NCI-H510A (cell line): ENCODE measurements at regions not wholly inside any gene's neighbourhood (a gene's known extent, or its start where the extent isn't known, plus 50 kb on each side); places are given as distances from the start of the nearest gene placed in this dataset.
"Not testable (repeated sequence)": the region's sequence is repeated elsewhere in the genome, so short reads cannot be mapped to it uniquely, and the experiment has no call there.

Experiments
- DNase-seq: peaks from one replicate; lab custom pipeline; 2025; lab: John Stamatoyannopoulos, UW

DNA sequence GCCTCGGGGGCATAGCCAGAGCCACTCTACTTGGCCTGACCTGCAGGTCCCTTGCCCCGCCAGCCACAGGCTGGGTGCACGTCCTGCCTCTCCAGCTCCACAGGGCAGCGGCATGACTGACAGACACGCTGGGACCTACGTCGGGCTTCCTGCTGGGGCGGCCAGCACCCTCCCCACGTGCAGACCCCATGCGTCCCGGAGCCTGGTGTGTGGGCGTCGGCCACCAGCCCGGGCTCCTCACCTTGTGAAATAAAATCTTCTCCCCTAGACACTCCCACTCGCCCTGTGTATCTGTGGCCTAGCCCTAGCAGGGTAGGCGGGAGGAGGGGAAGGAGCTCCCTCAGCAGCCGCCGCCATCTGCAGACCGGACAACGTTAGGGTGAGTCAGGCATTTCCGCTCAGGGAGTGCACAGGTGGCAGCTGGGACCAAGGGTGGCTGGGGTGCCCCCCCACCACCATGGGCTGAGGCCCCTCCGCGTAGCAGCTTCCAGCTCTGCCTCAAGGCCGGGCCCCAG lies 119.5 kb downstream of the IGLL1 start:
- not testable (repeated sequence) for DNase-seq

- not testable (repeated sequence) for DNase-seq
These were observed 120.2 kb downstream of the IGLL1 start for GRCh38 chr22:23459645-23460516.

GRCh38 chr22:23458663-23459541 lies 121.2 kb downstream of the IGLL1 start:
- DNase-seq: no peak

DNA sequence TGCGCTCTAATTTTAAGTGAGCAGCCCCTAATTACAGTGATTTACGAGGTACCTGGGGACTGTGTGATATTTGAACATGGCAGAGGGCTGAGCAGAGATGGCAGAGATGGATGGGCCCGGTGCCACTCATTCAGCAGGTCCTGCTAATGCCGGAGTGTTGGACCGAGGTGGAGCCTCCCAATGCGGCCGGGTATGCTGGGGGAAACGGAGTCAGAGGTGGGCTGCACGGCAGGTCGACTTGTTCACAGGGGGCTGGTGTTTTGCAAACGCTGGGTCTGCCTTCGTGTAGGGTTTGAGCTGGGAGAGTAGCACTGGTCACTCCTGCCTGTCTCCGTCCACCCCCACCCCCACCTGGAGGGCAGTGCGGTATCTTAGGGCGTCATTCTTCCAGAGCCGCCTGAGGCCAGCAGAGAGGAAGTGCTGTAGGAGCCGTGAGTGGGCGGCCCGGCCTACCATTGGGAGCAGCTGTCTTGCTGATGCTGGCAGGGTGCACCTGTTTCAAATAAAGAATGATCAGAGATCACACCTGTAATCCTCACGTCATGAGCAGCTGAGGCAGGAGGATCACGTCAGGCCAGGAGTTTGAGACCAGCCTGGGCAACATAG lies 122.6 kb downstream of the IGLL1 start:
- DNase-seq: no peak

DNA sequence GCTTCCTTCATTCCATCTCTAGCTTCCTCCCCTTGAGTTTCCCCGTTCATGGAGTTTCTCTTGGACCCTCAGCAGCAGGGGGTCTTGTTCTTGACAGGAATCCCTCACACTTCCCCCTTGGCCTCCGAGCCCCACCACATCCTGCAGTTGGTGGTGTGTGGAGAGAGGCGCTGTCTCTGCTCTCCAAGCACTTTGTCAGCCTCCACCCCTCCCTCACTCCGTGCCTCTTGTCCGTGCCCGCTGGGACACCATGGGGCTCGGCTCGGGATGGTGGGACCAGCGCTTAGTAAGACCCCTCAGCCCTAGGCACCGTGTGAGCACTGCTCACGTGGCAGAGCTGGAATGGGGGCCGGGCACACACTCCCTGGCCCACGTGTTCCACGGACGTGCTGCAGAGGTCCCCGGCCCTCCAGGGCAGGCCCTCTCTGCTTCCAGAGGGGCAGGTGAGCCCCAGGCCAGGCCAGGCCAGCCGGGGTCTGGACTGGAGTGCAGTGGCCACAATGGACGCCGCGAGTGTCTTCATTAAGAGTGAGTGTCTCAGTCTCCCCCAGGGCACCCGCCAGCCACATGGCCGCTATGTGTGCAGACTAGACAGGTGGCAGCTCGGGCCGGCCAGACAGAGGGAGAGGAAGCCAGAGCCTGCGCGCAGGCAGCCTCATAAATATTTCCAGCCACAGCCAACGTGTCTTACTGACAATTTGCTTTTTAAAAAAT lies 123.3 kb downstream of the IGLL1 start:
- DNase-seq: not testable (repeated sequence)

DNA sequence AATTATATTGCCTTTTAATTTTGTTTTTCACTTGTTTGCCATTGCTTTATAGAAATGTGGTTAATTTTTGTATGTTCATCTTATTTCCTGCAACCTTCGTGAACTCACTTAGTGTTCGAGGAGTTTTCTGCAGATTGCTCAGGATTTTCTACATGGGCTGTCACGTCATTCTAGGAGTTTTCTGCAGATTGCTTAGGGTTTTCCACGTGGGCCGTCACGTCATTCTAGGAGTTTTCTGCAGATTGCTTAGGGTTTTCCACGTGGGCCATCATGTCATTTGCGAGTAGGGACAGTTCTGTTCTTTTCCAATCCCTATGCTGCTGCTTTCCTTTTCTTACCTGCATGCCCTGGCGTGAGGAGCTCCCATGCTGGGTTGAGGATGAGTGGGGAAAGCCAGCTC lies 125.7 kb downstream of the IGLL1 start:
- not testable (repeated sequence) for DNase-seq

DNA sequence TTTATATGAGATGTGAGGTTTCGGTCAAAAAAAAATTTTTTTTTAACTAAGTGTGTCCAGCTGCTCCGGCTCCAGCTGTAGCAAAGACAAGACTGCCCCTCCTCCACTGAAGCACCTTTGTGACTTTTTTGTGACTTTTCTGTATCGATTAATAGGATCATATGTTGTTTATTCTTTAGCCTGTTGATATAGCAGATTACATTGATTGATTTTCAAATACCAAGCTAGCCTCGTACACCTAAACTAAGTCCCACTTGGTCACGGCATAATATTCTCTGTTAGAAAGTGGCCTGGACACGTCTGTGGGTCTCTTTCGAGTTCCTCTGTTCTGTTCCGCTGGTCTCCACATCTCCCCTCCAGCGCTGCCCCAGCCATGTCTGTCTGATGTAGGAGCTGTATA lies 126.8 kb downstream of the IGLL1 start:
- DNase-seq: no peak

DNA sequence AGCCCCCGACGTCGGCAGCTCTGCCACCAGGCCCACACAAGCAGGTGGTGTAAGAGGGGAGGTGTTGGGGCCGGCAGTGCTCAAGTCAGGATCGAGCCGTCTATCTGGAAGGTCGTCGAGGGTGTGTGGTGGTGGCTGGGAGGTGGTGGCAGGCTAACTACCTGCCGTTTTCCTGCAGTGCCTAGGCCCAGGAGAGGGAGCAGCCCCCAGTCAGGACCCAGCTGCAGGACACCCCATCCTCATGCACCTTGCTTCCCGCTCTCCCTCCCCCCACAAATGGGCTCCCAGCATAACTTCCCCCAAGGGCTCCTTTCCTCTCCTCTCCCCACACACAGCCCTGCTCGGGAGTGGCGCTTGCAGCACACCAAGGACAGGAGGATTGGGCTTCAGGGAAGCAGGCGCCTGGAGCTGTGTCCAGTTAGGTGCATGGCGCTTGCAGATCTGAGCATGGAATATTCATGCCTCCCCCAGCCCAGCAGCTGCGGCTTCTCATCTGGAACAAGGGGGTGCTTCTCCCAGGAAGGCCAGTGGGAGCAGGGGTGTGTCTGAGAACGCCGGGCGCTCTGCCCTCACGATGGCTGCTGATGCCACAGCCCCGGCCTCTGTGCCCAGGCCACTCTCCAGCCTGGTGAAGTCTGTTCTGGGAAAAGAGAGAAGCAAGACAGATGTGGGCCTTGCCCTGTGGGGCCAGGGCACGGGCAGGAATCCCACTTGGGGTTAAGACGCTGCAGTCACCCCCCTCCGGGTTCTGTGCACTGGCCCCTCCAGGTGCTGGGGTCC lies 127.7 kb downstream of the IGLL1 start:
- no peak for DNase-seq

DNA sequence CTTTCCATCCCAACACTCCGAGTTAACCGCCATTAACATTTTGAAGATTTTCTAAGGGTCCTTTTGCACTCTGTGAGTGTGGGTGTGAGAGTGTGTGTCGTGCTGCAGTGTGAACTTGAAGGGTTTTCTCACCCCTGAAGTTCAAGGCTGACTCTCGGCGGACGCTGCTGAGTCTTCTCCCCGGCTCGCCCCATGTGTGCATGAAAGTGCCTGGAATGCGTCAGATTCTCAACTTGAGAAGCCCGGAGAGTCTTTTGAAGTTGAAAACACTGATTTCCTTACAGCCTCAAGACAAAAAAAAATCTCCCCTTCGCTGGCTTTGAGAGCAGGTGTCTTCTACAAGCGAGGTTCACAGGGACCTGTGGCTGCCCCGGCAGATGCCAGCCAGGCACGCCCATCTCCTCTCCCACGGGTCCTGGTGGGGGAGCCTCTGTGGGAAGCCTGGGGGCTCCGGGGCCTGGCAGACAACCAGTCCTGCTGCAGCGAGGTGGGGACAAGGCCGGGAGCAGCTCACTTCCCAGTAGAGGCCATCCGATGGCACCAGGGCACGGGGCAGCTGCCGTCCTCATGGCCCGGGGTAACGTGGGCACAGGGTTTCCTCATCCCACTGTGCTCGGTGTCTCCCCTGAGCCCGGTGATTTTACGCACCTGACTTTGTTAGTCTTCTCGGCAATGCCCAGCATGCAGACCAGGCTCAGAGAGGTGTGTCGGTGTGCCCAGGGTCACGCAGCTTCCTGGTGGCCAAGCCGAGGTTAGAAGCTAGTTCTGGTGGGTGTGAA lies 128.4 kb downstream of the IGLL1 start:
- not testable (repeated sequence) for DNase-seq

- DNase-seq: not testable (repeated sequence)
These were observed 129.3 kb downstream of the IGLL1 start for GRCh38 chr22:23450821-23451220.

GRCh38 chr22:23450434-23450795 lies 129.7 kb downstream of the IGLL1 start:
- DNase-seq: no peak

DNA sequence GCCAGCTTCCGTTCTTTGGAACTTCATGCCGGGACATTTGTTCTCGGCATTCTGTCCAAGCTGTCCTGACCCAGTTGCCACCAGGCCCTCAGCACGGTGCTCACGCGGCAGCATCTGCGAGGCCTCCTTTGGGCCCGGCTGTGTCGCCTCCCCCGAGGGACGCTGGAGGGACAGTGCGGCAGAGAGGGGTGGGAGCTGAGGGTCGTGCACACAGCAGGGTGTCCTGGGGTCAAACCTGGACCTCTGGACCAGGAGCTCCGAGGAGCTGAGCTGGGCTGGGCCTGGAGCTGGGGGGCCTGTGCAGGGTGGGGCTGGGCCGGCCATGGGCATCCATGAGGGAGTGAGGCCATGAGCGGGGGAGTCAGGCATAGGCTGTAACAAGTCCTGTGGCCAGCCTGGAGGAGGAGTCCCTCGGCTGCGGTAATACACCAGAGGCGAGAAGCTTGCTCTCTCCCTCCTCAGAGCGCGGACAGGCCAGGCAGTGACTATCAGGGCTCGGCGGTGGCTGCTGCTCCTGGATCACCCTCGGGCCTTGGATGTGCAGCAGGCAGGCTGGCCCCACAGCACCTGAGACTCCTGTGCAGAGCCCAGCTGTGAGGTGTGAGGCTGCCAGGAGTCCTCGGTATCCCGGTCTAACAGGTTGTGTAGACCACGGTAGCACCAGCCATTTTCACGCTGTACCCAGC lies 130.2 kb downstream of the IGLL1 start:
- DNase-seq: not testable (repeated sequence)

GRCh38 chr22:23448499-23449288 lies 131.4 kb downstream of the IGLL1 start:
- not testable (repeated sequence) for DNase-seq

- DNase-seq: no peak
These were observed 133.2 kb downstream of the IGLL1 start for GRCh38 chr22:23446796-23447350.

DNA sequence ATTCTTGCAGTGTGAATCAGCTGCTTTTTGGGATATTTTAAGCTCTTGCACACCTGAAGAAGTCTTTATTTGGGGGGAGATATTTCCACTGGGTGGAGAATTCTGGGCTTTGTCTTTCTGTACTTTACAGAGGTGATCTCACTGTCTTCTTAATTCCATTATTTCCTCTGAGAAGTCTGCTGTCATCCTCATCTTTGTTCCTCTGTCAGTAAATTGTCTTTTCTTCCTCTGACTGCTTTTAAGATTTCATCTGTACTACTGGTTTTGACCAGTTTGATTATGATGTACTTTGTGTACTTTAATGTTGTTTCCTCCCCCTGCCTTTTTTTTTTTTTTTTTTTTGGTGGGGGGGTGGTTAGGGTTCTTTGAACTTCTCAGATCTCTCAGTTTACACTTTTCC lies 133.9 kb downstream of the IGLL1 start:
- DNase-seq: not testable (repeated sequence)

GRCh38 chr22:23443905-23444304 lies 136.2 kb downstream of the IGLL1 start:
- not testable (repeated sequence) for DNase-seq

GRCh38 chr22:23439581-23439980 lies 140.5 kb downstream of the IGLL1 start:
- not testable (repeated sequence) for DNase-seq

DNA sequence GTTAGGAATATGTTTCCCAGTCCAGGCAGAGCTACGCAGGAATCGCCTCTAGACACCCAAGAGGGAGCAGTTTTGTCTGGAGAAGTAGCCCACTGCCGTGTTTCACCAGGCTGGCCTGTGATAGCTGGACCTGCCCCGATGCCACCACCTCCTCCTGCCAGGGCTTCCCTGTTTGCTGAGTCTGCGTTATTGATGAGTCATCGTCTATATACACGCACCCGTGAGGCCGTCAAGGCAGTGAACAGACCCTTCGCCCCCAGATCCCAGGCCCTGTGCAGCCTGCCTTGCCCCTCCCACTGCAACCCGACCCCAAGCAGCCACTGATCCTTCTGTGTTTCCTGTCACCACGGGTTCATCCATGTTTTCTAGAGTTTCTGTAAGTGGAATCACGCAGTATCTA lies 141.9 kb downstream of the IGLL1 start:
- no peak for DNase-seq
